ENCODE measurements at regions not wholly inside any gene's neighbourhood (a gene's known extent, or its start where the extent isn't known, plus 50 kb on each side); places are given as distances from the start of the nearest gene placed in this dataset.

- H3K9ac ChIP-seq (ENCODE audit: extremely low read depth, insufficient read length, low read length), result no peak overlapping the region
Measured at GRCh38 chr2:226360658-226361057, 439.0 kb downstream of the IRS1 start.

More at GRCh38 chr2:226360658-226361057, 439.0 kb downstream of the IRS1 start:
- no peaks in the 10 kb centered on the region for H3K27me3 ChIP-seq (ENCODE audit: insufficient read depth, low read length)
- no peak overlapping the region for H3K56ac ChIP-seq (ENCODE audit: insufficient read length, low read depth, low read length)
- H2BK5ac ChIP-seq (ENCODE audit: insufficient read length, low read length), result no peak overlapping the region
- H3K23ac ChIP-seq (ENCODE audit: insufficient read length, low read depth, low read length), result no peak overlapping the region
- no peak overlapping the region for H2BK20ac ChIP-seq (ENCODE audit: low read depth, low read length, poor library complexity, severe bottlenecking)
- Mint-ChIP-seq H3K4me3 (no peak overlapping the region), H3K27ac (no peak overlapping the region), H3K4me1 (no peaks in the 10 kb centered on the region), H3K27me3 (ENCODE audit: low read depth) (no peaks in the 10 kb centered on the region; the same call in 1 of the 2 replicates), H3K9me3 (peaks cover 0 to 3% of the 10 kb centered on the region in 2 experiments; a peak in 2 of 5 replicates), H3K36me3 (ENCODE audit: insufficient read depth in 1 of 3, low read depth in 3 of 3) (no peaks in the 10 kb centered on the region; a peak in 2 of 7 replicates)
- H3K27ac ChIP-seq (ENCODE audit: insufficient read length, low read depth, low read length), result no peak overlapping the region
- H4K20me1 ChIP-seq (ENCODE audit: control insufficient read depth, insufficient read depth, insufficient read length), result no peaks in the 10 kb centered on the region
- no peak overlapping the region for H3K4ac ChIP-seq (ENCODE audit: low read depth, low read length)
- H2BK120ac ChIP-seq (ENCODE audit: low read depth, low read length, poor library complexity, severe bottlenecking), result no peak overlapping the region
- no peaks in the 10 kb centered on the region for H3K79me1 ChIP-seq (ENCODE audit: insufficient read depth, low read depth, low read length, poor library complexity, severe bottlenecking)
- no CpG with 5 or more reads among the region's 2 CpGs for WGBS (ENCODE audit: extremely low coverage, insufficient read length, low lambda C conversion rate)
- no peak overlapping the region for H3K18ac ChIP-seq (ENCODE audit: insufficient read length, low read depth, low read length)
- H4K5ac ChIP-seq (ENCODE audit: insufficient read length, low read depth, low read length), result no peak overlapping the region
- no peak for TF ChIP-seq CTCF (conservative IDR thresholded peaks at IDR 0.05)
- no peak overlapping the region for H2BK15ac ChIP-seq (ENCODE audit: low read depth, low read length)
- no peak overlapping the region for H2BK12ac ChIP-seq (ENCODE audit: insufficient read length, low read depth, low read length)
- no peaks in the 10 kb centered on the region for H3K23me2 ChIP-seq (ENCODE audit: insufficient read length, low read depth, low read length, poor library complexity, severe bottlenecking)
- H3K79me2 ChIP-seq (ENCODE audit: insufficient read depth, low read length), result no peaks in the 10 kb centered on the region
- H3K4me1 ChIP-seq (ENCODE audit: insufficient read depth, low read length), result no peaks in the 10 kb centered on the region
- H3K9me3 ChIP-seq (ENCODE audit: control insufficient read depth, low read depth, low read length), result no peaks in the 10 kb centered on the region
- no peak overlapping the region for H2AFZ ChIP-seq (ENCODE audit: low read length)
- H3T11ph ChIP-seq (ENCODE audit: low read length), result no peak overlapping the region
- no peak overlapping the region for H2AK5ac ChIP-seq (ENCODE audit: insufficient read length, low read length)
- H4K8ac ChIP-seq (replicated peaks; ENCODE audit: insufficient read length, low read depth, low read length), result no peak overlapping the region
- no peak overlapping the region for H3K4me2 ChIP-seq (ENCODE audit: insufficient read depth, insufficient read length, low read length)
- H4K91ac ChIP-seq (ENCODE audit: insufficient read length, low read depth, low read length), result no peak overlapping the region
- H3K14ac ChIP-seq (ENCODE audit: insufficient read depth, low read length), result no peak overlapping the region
- no peak for DNase-seq

Data from H9 (cell line).